MCF 10A (cell line): ENCODE measurements at regions not wholly inside any gene's neighbourhood (a gene's known extent, or its start where the extent isn't known, plus 50 kb on each side); places are given as distances from the start of the nearest gene placed in this dataset.

Experiments
- BruUV-seq: library from RNA; stranded (reverse); fragments of 400-500 nt; replicated peaks from 2 replicates; lab custom pipeline; 2021; lab: Mats Ljungman, UMichigan
- CTCF ChIA-PET: fragments of 300-600 bp; sonication (Branson Sonifier 250); formaldehyde crosslinking; extraction: SDS; loops from one replicate; lab custom pipeline; 2021; ENCODE audit warnings: antibody characterized with exemption, inconsistent platforms; lab: Yijun Ruan, JAX
- POLR2A ChIA-PET: fragments of 300-600, 350-650 bp; sonication (Branson Sonifier 250); formaldehyde crosslinking; extraction: SDS; loops from one replicate; lab custom pipeline; 2020; ENCODE audit warnings: antibody characterized with exemption, inconsistent platforms; lab: Yijun Ruan, JAX
- DNase-seq: peaks from one replicate; pipeline ENCODE4 v3.0.0-alpha.2; 2018; ENCODE audit not compliant: unreplicated experiment
- H3K27ac Mint-ChIP-seq: one replicate; pipeline ENCODE4 v1.8.0; 2022; ENCODE audit warnings: mild to moderate bottlenecking, low read depth, mixed read lengths; ENCODE audit not compliant: unreplicated experiment
- H3K27me3 Mint-ChIP-seq: one replicate; pipeline ENCODE4 v1.8.0; 2022; ENCODE audit warnings: mixed read lengths; ENCODE audit not compliant: insufficient read depth, unreplicated experiment
- H3K36me3 Mint-ChIP-seq: one replicate; pipeline ENCODE4 v1.8.0; 2022; ENCODE audit warnings: mild to moderate bottlenecking, moderate library complexity, mixed read lengths; ENCODE audit not compliant: insufficient read depth, unreplicated experiment
- H3K4me1 Mint-ChIP-seq: one replicate; pipeline ENCODE4 v1.8.0; 2022; ENCODE audit warnings: mixed read lengths; ENCODE audit not compliant: insufficient read depth, unreplicated experiment
- H3K4me3 Mint-ChIP-seq: one replicate; pipeline ENCODE4 v1.8.0; 2022; ENCODE audit warnings: mild to moderate bottlenecking, moderate library complexity, mixed read lengths; ENCODE audit not compliant: unreplicated experiment
- H3K9me3 Mint-ChIP-seq: one replicate; pipeline ENCODE4 v1.8.0; 2022; ENCODE audit warnings: mixed read lengths; ENCODE audit not compliant: unreplicated experiment
- CTCF ChIP-seq: fragments of 200-600 bp; IDR thresholded peaks from one replicate; pipeline ENCODE4 v1.8.0; 2022; ENCODE audit warnings: antibody characterized with exemption, mild to moderate bottlenecking; ENCODE audit not compliant: unreplicated experiment
- intact Hi-C: fragments of 100-400 bp; cut with micrococcal nuclease; formaldehyde crosslinking; loops from 2 replicates; pipeline ENCODE4 v1.14.1; 2022

GRCh38 chr1:118246646-118247045, 61.6 kb upstream of the SPAG17 start:
- no peak for TF ChIP-seq CTCF
- no peak overlapping the region for H3K4me3 Mint-ChIP-seq
- no TSS peak for BruUV-seq
- no peaks in the 10 kb centered on the region for H3K4me1 Mint-ChIP-seq
- no peaks in the 10 kb centered on the region for H3K9me3 Mint-ChIP-seq
- POLR2A ChIA-PET: no interaction called here
- CTCF ChIA-PET: interaction anchor here (0.6 to 3.0 kb wide), 3 partner anchors 87 to 1498 kb away, joined by 3 to 12 read pairs (median 3); no protein-coding TSS in a partner anchor
- H3K27ac Mint-ChIP-seq: no peak overlapping the region
- intact Hi-C loops: loop anchor here (5.0 kb wide), 1 partner anchor 94 kb away; no protein-coding TSS in a partner anchor
- no peaks in the 10 kb centered on the region for H3K27me3 Mint-ChIP-seq
- no peak for DNase-seq
- H3K36me3 Mint-ChIP-seq: no peaks in the 10 kb centered on the region

- intact Hi-C loops: no loop called here
- Mint-ChIP-seq H3K27ac (no peak overlapping the region), H3K4me1 (no peaks in the 10 kb centered on the region), H3K27me3 (no peaks in the 10 kb centered on the region), H3K9me3 (no peaks in the 10 kb centered on the region), H3K36me3 (no peaks in the 10 kb centered on the region), H3K4me3 (no peak overlapping the region)
- no peak for TF ChIP-seq CTCF
- POLR2A ChIA-PET: no interaction called here
- CTCF ChIA-PET: interaction anchor here (0.7 to 1.3 kb wide), 2 partner anchors 9 to 759 kb away, joined by 4 read pairs; no protein-coding TSS in a partner anchor
- no peak for DNase-seq
- BruUV-seq: no TSS peak
Measured at GRCh38 chr1:118244194-118244593, 59.2 kb upstream of the SPAG17 start.

- Mint-ChIP-seq H3K4me1 (no peaks in the 10 kb centered on the region), H3K9me3 (peaks cover 3% of the 10 kb centered on the region), H3K27me3 (no peaks in the 10 kb centered on the region), H3K36me3 (no peaks in the 10 kb centered on the region), H3K4me3 (no peak overlapping the region), H3K27ac (no peak overlapping the region)
- CTCF ChIA-PET: interaction anchor here (0.6 to 1.3 kb wide), 3 partner anchors 10 to 403 kb away, joined by 3 to 6 read pairs (median 4); no protein-coding TSS in a partner anchor
- POLR2A ChIA-PET: no interaction called here
- DNase-seq: no peak
- BruUV-seq: no TSS peak
- intact Hi-C loops: no loop called here
- TF ChIP-seq CTCF: no peak
Measured at GRCh38 chr1:118243269-118243668, 58.2 kb upstream of the SPAG17 start.
